HEK293T (cell line): ENCODE measurements at regions not wholly inside any gene's neighbourhood (a gene's known extent, or its start where the extent isn't known, plus 50 kb on each side); places are given as distances from the start of the nearest gene placed in this dataset.
"Not testable (repeated sequence)": the region's sequence is repeated elsewhere in the genome, so short reads cannot be mapped to it uniquely, and the experiment has no call there.

Experiments used
- ARNT ChIP-seq: fragments of 450-650 bp; IDR thresholded peaks from 2 replicates; pipeline ENCODE4 v1.6.1; 2017; ENCODE audit warnings: mild to moderate bottlenecking
- BHLHE40 ChIP-seq: fragments of 450-650 bp; IDR thresholded peaks from 2 replicates; pipeline ENCODE4 v1.6.1; 2016; ENCODE audit warnings: mild to moderate bottlenecking, moderate library complexity, borderline replicate concordance
- CTBP1 ChIP-seq: fragments of 450-650 bp; IDR thresholded peaks from 2 replicates; pipeline ENCODE4 v1.6.1; 2016; ENCODE audit warnings: borderline replicate concordance
- ELF4 ChIP-seq: fragments of 450-650 bp; IDR thresholded peaks from 2 replicates; pipeline ENCODE4 v1.6.1; 2017; ENCODE audit warnings: antibody characterized with exemption
- FOXA1 ChIP-seq: fragments of 450-650 bp; IDR thresholded peaks from 2 replicates; pipeline ENCODE4 v1.6.1; 2016; ENCODE audit warnings: mild to moderate bottlenecking
- FOXM1 ChIP-seq: fragments of 450-650 bp; IDR thresholded peaks from 2 replicates; pipeline ENCODE4 v1.6.1; 2017; ENCODE audit warnings: mild to moderate bottlenecking, borderline replicate concordance
- HDGF ChIP-seq: fragments of 450-650 bp; IDR thresholded peaks from 2 replicates; pipeline ENCODE4 v1.6.1; 2017; ENCODE audit warnings: antibody characterized with exemption, borderline replicate concordance
- L3MBTL2 ChIP-seq: fragments of 450-650 bp; conservative IDR thresholded peaks from 2 replicates; pipeline ENCODE4 v1.6.1; 2016; ENCODE audit warnings: mild to moderate bottlenecking
- PKNOX1 ChIP-seq: fragments of 450-650 bp; IDR thresholded peaks from 2 replicates; pipeline ENCODE4 v1.6.1; 2016
- SP1 ChIP-seq: fragments of 450-650 bp; IDR thresholded peaks from 2 replicates; pipeline ENCODE4 v1.6.1; 2017
- TARDBP ChIP-seq: fragments of 450-650 bp; IDR thresholded peaks from 2 replicates; pipeline ENCODE4 v1.6.1; 2016
- ZNF384 ChIP-seq: fragments of 450-650 bp; IDR thresholded peaks from 2 replicates; pipeline ENCODE4 v1.6.1; 2016

GRCh38 chr4:165571476-165571875 is 192.7 kb downstream of the CPE start:
- not testable (repeated sequence) for TF ChIP-seq PKNOX1, FOXM1, ARNT, ELF4, ZNF384, CTBP1, L3MBTL2, SP1, TARDBP, BHLHE40, FOXA1, HDGF
